ACC112 (cell line): ENCODE measurements at regions not wholly inside any gene's neighbourhood (a gene's known extent, or its start where the extent isn't known, plus 50 kb on each side); places are given as distances from the start of the nearest gene placed in this dataset.

Experiments used
- H2AFZ ChIP-seq: fragments of 200-600 bp; sonication (generic); one replicate; pipeline ENCODE4 v1.6.0; 2017; ENCODE audit warnings: antibody characterized with exemption, low read length; ENCODE audit not compliant: unreplicated experiment
- H3K27ac ChIP-seq: fragments of 200-600 bp; sonication (generic); 2 replicates; pipeline ENCODE4 v1.5.1; 2014; ENCODE audit warnings: low read depth, mild to moderate bottlenecking, antibody characterized with exemption, low read length, moderate library complexity
- H3K27me3 ChIP-seq: fragments of 200-600 bp; sonication (generic); 2 replicates; pipeline ENCODE4 v1.6.1; 2014; ENCODE audit warnings: mild to moderate bottlenecking, antibody characterized with exemption, low read length, moderate library complexity, mixed read lengths; ENCODE audit not compliant: insufficient read depth
- H3K36me3 ChIP-seq: fragments of 200-600 bp; sonication (generic); 2 replicates; pipeline ENCODE4 v1.6.1; 2016; ENCODE audit warnings: mild to moderate bottlenecking, antibody characterized with exemption, low read length, moderate library complexity, mixed read lengths; ENCODE audit not compliant: insufficient read depth
- H3K4me1 ChIP-seq: fragments of 200-600 bp; sonication (generic); one replicate; pipeline ENCODE4 v1.6.1; 2016; ENCODE audit warnings: low read length, mixed read lengths; ENCODE audit not compliant: insufficient read depth, unreplicated experiment, control insufficient read depth
- H3K4me3 ChIP-seq: fragments of 200-600 bp; sonication (generic); 2 replicates; pipeline ENCODE4 v1.5.1; 2014; ENCODE audit warnings: mild to moderate bottlenecking, low read depth, low read length
- H3K79me2 ChIP-seq: fragments of 200-600 bp; sonication (generic); one replicate; pipeline ENCODE4 v1.6.0; 2016; ENCODE audit warnings: low read length; ENCODE audit not compliant: control insufficient read depth, unreplicated experiment, insufficient read depth

DNA sequence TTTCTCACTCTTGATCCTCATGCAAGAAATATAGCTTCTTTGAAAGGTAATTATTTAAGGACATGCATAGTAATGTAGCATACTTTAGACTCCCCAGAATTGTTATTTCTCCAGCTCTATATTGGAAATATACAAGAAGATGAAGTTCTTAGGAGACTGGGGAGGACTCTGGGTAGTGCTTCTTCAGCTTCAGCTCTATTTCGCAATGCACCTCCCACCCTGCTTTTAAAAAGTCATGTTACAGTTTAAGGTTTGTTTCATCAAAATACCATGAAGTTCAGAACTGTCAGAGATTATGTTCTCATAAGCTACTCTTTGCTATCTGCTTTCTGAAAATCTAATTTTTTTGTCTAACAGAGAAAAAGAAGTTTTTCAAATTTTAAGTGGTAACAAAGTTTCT is 586.2 kb upstream of the ADGRL4 start:
- Histone ChIP-seq H3K36me3 (no peaks in the 10 kb centered on the region), H2AFZ (no peak overlapping the region), H3K27me3 (no peaks in the 10 kb centered on the region), H3K27ac (no peak overlapping the region), H3K4me3 (no peak overlapping the region), H3K79me2 (no peaks in the 10 kb centered on the region), H3K4me1 (no peaks in the 10 kb centered on the region)

DNA sequence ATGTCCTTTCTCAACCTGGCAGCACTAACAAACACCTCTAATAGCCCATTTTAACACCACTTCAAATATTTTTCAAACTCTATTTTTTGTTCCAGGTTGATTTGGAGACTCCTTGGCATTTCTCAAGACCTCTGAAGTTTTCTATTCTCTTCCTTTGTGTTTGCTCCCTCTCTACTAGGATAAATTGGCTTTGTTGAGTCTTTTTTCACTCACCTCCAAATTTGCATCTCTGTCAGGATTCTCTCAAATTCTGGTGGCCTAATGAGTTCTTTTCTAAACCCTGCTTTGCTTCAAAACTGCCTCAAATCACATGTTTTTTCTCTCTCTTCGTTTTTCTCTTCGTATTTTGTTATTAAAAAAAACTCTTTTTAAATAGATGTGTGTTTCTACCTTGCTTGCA is 582.2 kb upstream of the ADGRL4 start:
- no peaks in the 10 kb centered on the region for H3K36me3 ChIP-seq
- H3K27ac ChIP-seq, result no peak overlapping the region
- no peak overlapping the region for H3K4me3 ChIP-seq
- no peaks in the 10 kb centered on the region for H3K4me1 ChIP-seq
- no peaks in the 10 kb centered on the region for H3K27me3 ChIP-seq
- no peaks in the 10 kb centered on the region for H3K79me2 ChIP-seq
- no peak overlapping the region for H2AFZ ChIP-seq

DNA sequence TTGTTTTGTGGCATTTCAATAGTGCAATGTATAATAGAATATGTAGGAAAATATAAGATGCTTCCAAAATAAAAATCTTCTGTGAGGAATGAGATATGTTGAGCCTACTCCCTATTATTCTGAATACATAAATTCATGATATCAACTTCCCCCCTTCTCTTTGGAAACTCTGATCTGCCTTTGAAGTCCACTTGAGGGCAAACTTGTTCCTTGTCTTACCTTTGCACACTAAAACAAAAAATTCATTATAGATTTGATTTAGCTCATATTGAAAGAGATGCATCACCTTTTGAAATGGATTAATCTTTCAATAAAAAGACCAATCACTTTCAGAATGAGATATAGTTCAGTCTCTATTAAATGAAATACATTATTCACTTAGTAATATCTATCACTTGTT is 580.7 kb upstream of the ADGRL4 start:
- Histone ChIP-seq H3K27ac (no peak overlapping the region), H3K27me3 (no peaks in the 10 kb centered on the region), H3K4me3 (no peak overlapping the region), H3K36me3 (no peaks in the 10 kb centered on the region), H3K79me2 (no peaks in the 10 kb centered on the region), H3K4me1 (no peaks in the 10 kb centered on the region), H2AFZ (no peak overlapping the region)

DNA sequence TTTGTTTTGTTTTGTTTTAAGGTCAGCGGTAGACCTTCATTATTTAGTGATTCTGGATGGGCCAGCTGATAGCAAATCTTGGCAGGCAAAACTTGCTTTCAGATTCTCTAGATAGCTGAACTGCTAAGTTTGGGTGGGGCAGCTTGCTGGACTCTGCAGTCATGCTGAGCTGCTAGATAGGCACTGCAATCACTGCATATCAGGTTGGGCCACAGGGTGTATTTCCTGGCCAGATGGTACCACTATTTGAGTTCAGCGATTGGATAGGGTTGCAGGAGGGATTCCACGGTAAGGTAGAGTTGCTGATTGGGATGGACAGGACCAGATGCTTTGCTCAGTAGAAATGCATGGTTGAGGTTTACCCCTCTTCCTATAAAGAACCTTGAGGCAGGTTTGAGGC is 579.3 kb upstream of the ADGRL4 start:
- Histone ChIP-seq H3K27me3 (no peaks in the 10 kb centered on the region), H3K4me1 (no peaks in the 10 kb centered on the region)

DNA sequence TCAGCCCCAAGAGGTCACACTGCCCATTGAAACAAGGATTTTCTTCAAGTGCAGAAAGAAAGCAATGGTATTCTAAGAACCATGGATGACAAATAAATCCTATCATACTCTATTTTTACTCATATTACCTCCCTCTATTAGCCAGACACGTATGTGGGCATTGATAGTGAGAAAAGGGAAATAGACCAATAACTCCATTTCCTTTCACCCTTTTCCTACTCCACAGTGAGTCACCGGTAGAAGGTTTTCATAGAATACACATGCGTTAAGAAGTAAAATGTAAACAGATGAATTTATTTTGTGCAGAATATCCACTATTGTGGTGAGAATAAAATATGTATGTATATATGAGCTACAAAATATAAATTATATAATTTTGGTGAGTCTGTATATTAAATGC is 568.9 kb upstream of the ADGRL4 start:
- Histone ChIP-seq H3K4me1 (no peaks in the 10 kb centered on the region), H2AFZ (no peak overlapping the region), H3K27me3 (no peaks in the 10 kb centered on the region), H3K27ac (no peak overlapping the region), H3K79me2 (no peaks in the 10 kb centered on the region), H3K36me3 (no peaks in the 10 kb centered on the region), H3K4me3 (no peak overlapping the region)

More for the DNA sequence above, 579.3 kb upstream of the ADGRL4 start:
- H3K4me3 ChIP-seq, result no peak overlapping the region
- H3K79me2 ChIP-seq, result no peaks in the 10 kb centered on the region
- H3K36me3 ChIP-seq, result no peaks in the 10 kb centered on the region
- H3K27ac ChIP-seq, result no peak overlapping the region
- H2AFZ ChIP-seq, result no peak overlapping the region

DNA sequence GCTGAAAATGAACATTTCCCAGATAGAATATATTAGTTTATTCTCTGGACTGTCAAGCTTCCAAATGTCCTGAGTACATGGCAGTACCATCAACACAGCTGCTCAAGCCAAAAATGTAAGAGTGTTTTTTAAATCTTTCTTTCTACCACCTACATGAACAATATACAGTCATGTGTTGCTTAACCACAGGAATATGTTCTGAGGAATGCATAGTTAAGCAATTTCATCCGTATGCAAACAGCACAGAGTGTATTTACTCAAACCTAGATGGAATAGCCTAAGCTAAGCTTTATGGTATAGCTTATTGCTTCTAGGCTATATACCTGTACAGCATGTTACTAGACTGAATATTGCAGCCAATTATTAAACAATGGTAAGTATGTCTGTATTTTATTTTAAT is 561.9 kb upstream of the ADGRL4 start:
- H3K27me3 ChIP-seq, result no peaks in the 10 kb centered on the region

DNA sequence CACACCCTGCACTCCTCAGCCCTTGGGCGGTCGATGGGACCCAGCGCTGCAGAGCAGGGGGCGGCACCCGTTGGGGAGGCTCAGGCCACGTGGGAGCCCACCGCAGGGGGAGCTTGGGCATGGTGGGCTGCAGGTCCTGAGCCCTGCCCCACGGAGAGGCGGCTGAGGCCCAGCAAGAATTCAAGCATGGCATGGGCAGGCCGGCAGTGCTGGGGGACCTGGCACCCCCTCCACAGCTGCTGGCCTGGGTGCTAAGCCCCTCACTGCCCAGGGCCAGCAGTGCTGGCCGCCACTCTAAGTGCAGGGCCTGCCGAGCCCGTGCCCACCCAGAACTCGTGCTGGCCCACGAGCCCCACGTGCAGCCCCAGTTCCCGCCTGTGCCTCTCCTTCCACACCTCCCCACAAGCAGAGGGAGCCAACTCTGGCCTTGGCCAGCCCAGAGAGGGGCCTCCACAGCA is 555.0 kb upstream of the ADGRL4 start:
- Histone ChIP-seq H3K27me3 (no peaks in the 10 kb centered on the region), H3K4me1 (no peaks in the 10 kb centered on the region), H3K4me3 (no peak overlapping the region), H3K36me3 (no peaks in the 10 kb centered on the region), H2AFZ (no peak overlapping the region), H3K79me2 (no peaks in the 10 kb centered on the region), H3K27ac (no peak overlapping the region)

More for the DNA sequence above, 561.9 kb upstream of the ADGRL4 start:
- Histone ChIP-seq H3K79me2 (no peaks in the 10 kb centered on the region), H3K4me3 (no peak overlapping the region), H3K27ac (no peak overlapping the region), H3K36me3 (no peaks in the 10 kb centered on the region), H2AFZ (no peak overlapping the region), H3K4me1 (no peaks in the 10 kb centered on the region)

DNA sequence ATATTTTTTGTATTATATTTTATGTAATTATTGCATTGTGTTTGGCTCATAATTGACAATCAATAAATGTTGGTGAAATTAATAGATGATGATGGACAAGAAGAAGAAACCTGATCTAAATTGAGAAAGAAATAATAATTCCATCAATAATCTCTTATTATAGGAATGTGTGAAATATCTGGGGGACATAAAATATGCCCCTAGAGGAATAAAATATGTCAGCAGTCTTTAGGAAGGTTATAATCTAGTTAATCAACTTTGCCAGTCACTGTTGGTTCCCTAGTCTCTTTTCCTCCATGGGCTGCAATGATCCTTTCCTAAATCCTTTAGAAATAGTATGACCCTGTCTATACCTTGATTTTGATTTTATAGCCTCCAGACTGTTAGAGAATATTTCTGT is 549.7 kb upstream of the ADGRL4 start:
- no peaks in the 10 kb centered on the region for H3K36me3 ChIP-seq
- H3K4me1 ChIP-seq, result no peaks in the 10 kb centered on the region
- H3K4me3 ChIP-seq, result no peak overlapping the region
- no peak overlapping the region for H3K27ac ChIP-seq
- no peaks in the 10 kb centered on the region for H3K27me3 ChIP-seq
- H2AFZ ChIP-seq, result no peak overlapping the region
- no peaks in the 10 kb centered on the region for H3K79me2 ChIP-seq

DNA sequence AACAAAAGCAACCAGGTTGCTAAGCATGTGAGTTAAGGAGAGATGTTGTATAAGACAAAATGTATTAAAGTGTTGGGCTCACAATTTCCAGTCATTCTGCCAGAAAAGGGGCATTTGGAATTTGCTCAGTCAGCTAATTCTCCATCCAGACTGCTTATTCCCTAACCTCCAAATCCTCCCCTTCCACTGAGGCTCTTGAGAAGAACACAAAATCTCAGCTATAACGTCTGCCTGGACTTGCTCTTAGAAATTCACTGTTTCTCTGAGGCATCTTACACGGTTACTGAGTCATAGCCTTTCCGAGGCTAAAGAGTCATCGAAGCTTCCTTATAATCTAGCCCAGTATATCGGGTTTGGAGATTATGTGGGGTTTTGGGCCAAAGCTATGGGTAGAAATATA is 548.2 kb upstream of the ADGRL4 start:
- no peaks in the 10 kb centered on the region for H3K27me3 ChIP-seq
- no peaks in the 10 kb centered on the region for H3K4me1 ChIP-seq
- no peaks in the 10 kb centered on the region for H3K36me3 ChIP-seq
- no peaks in the 10 kb centered on the region for H3K79me2 ChIP-seq
- H3K4me3 ChIP-seq, result no peak overlapping the region
- H2AFZ ChIP-seq, result no peak overlapping the region
- no peak overlapping the region for H3K27ac ChIP-seq

DNA sequence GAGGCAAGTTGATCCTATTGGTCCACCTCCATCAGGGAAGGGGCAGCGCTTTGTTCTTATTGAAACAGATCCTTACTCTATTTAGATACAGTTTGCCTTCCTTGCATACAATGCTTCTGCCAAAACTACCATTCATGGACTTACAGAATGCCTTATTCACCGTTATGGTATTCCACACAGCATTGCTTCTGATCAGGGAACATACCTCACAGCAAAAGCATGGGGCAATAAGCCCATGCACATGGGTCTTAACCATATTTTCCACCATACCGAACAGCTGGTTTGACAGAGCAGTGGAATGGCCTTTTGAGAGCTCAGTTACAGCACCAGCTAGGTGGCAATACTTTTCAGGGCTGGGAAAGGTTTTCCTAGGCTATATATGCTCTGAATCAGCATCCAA is 544.8 kb upstream of the ADGRL4 start:
- no peaks in the 10 kb centered on the region for H3K36me3 ChIP-seq
- no peak overlapping the region for H3K27ac ChIP-seq
- no peak overlapping the region for H3K4me3 ChIP-seq

DNA sequence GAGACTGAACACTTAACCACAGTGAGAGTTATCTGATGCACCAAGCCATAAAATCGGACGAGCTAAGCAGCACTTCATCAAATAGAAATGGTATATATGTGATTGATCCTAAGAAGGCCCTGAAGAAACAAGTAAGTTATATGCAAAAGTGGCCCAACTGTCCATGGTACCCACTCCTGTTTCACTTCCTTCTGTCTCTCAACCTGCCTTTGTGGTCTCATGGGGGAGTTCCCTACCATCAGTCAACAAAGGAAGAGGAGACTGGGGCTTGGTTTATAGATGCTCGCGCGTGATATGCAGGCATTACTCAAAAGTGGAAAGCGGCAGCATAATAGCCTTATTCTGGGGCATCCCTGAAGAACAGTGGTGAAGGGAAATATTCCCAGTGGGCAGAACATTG is 543.9 kb upstream of the ADGRL4 start:
- H2AFZ ChIP-seq, result no peak overlapping the region
- no peaks in the 10 kb centered on the region for H3K79me2 ChIP-seq
- H3K4me3 ChIP-seq, result no peak overlapping the region
- H3K27ac ChIP-seq, result no peak overlapping the region
- no peaks in the 10 kb centered on the region for H3K36me3 ChIP-seq
- no peaks in the 10 kb centered on the region for H3K4me1 ChIP-seq
- no peaks in the 10 kb centered on the region for H3K27me3 ChIP-seq

More for the DNA sequence above, 544.8 kb upstream of the ADGRL4 start:
- Histone ChIP-seq H2AFZ (no peak overlapping the region), H3K27me3 (no peaks in the 10 kb centered on the region), H3K4me1 (no peaks in the 10 kb centered on the region), H3K79me2 (no peaks in the 10 kb centered on the region)
